ENCODE measurements at regions not wholly inside any gene's neighbourhood (a gene's known extent, or its start where the extent isn't known, plus 50 kb on each side); places are given as distances from the start of the nearest gene placed in this dataset.

GRCh38 chr1:90505806-90506205 lies 211.3 kb downstream of the BARHL2 start:
- H3K4me1 ChIP-seq = no peaks in the 10 kb centered on the region
- H3K27me3 ChIP-seq = no peaks in the 10 kb centered on the region
- H3K9me3 ChIP-seq = no peaks in the 10 kb centered on the region
- ATAC-seq = no peak
- no peaks in the 10 kb centered on the region for H3K36me3 ChIP-seq
- no peak for DNase-seq
- H3K27ac ChIP-seq = no peak overlapping the region
- intact Hi-C loops (cut with DNase I; ENCODE audit: low total_unique reads) = no loop called here
- no peak overlapping the region for H3K4me3 ChIP-seq
- TF ChIP-seq POLR2A (IDR thresholded peaks at IDR 0.05) = no peak
- TF ChIP-seq CTCF (IDR thresholded peaks at IDR 0.05 in 4 of 5, conservative IDR thresholded peaks at IDR 0.05 in 1 of 5) = no peak
- in situ Hi-C loops (cut with MboI; ENCODE audit: low sequenced_read_pairs in 4 of 4) = no loop called here

- no peak overlapping the region for H3K4me3 ChIP-seq
- TF ChIP-seq CTCF (IDR thresholded peaks at IDR 0.05 in 4 of 5, conservative IDR thresholded peaks at IDR 0.05 in 1 of 5) (no peak), POLR2A (IDR thresholded peaks at IDR 0.05) (no peak)
- H3K36me3 ChIP-seq = no peaks in the 10 kb centered on the region
- DNase-seq = no peak
- intact Hi-C loops (cut with DNase I; ENCODE audit: low total_unique reads) = no loop called here
- no peaks in the 10 kb centered on the region for H3K4me1 ChIP-seq
- in situ Hi-C loops (cut with MboI; ENCODE audit: low sequenced_read_pairs in 4 of 4) = no loop called here
- no peaks in the 10 kb centered on the region for H3K9me3 ChIP-seq
- ATAC-seq = no peak
- H3K27me3 ChIP-seq = no peaks in the 10 kb centered on the region
- H3K27ac ChIP-seq = no peak overlapping the region
Observed at GRCh38 chr1:90504509-90504908, 212.6 kb downstream of the BARHL2 start.

DNA sequence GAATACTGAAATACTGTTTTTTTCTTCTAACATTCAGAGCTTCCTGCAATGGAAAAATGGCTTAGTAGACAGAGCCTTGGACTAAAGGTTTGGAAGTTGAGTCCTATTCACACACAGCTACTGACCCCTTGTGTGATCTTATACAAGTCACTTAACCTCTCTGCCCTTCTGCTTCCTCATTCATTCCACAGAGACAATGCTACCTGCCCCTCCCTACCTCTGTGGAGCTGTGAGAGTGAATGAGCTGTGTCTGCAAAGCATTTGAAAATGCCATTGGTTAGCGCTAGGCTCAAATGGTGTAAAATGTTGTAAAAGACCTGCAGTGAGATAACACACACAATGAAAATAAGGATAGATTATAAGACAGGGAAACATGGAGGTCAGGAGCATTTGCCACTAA lies 214.4 kb downstream of the BARHL2 start:
- no peaks in the 10 kb centered on the region for H3K9me3 ChIP-seq
- H3K4me3 ChIP-seq = no peak overlapping the region
- H3K4me1 ChIP-seq = no peaks in the 10 kb centered on the region
- DNase-seq = no peak
- no peaks in the 10 kb centered on the region for H3K27me3 ChIP-seq
- no peak overlapping the region for H3K27ac ChIP-seq
- TF ChIP-seq CTCF (IDR thresholded peaks at IDR 0.05 in 4 of 5, conservative IDR thresholded peaks at IDR 0.05 in 1 of 5) (no peak), POLR2A (IDR thresholded peaks at IDR 0.05) (no peak)
- no peak for ATAC-seq
- no peaks in the 10 kb centered on the region for H3K36me3 ChIP-seq
- intact Hi-C loops (cut with DNase I; ENCODE audit: low total_unique reads) = no loop called here
- in situ Hi-C loops (cut with MboI; ENCODE audit: low sequenced_read_pairs in 4 of 4) = no loop called here

DNA sequence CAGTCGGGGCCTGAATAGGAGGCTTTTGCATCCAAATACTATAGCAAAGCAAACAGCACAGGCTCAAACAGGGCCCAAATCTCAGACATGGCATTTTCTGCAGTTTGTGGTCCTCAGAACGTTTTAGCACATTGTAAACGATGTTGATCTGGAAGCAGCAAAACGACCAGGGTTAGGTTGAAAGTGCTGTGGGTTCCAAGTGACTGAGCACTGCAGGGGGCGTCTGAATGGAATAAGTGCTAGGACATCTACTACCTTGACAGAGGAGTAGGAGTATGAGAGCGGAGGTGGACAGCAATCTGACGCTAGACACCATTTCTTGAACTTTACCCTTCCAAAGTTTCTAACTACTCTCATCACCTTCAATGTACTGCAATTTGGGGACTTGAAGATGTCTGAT lies 214.9 kb downstream of the BARHL2 start:
- in situ Hi-C loops (cut with MboI; ENCODE audit: low sequenced_read_pairs in 4 of 4) = no loop called here
- ATAC-seq = no peak

More for the DNA sequence above, 214.9 kb downstream of the BARHL2 start:
- Histone ChIP-seq H3K4me3 (no peak overlapping the region), H3K27ac (no peak overlapping the region), H3K4me1 (no peaks in the 10 kb centered on the region), H3K27me3 (no peaks in the 10 kb centered on the region), H3K9me3 (no peaks in the 10 kb centered on the region), H3K36me3 (no peaks in the 10 kb centered on the region)
- TF ChIP-seq CTCF (IDR thresholded peaks at IDR 0.05 in 4 of 5, conservative IDR thresholded peaks at IDR 0.05 in 1 of 5) (no peak), POLR2A (IDR thresholded peaks at IDR 0.05) (no peak)
- intact Hi-C loops (cut with DNase I; ENCODE audit: low total_unique reads) = no loop called here
- no peak for DNase-seq
